B cell (primary cell): ENCODE measurements at regions not wholly inside any gene's neighbourhood (a gene's known extent, or its start where the extent isn't known, plus 50 kb on each side); places are given as distances from the start of the nearest gene placed in this dataset.

Experiments
- EZH2 ChIP-seq: IDR thresholded peaks from 2 replicates; pipeline ENCODE4 v1.6.1; 2012; ENCODE audit warnings: borderline replicate concordance, low read depth, mild to moderate bottlenecking, moderate library complexity, low read length; ENCODE audit not compliant: insufficient read depth, poor library complexity, severe bottlenecking
- TF ChIP-seq, protein P1 (sequence below): fragments of 200-600 bp; IDR thresholded peaks from one replicate; pipeline ENCODE4 v1.8.0; 2022; ENCODE audit warnings: antibody characterized with exemption, mild to moderate bottlenecking

DNA sequence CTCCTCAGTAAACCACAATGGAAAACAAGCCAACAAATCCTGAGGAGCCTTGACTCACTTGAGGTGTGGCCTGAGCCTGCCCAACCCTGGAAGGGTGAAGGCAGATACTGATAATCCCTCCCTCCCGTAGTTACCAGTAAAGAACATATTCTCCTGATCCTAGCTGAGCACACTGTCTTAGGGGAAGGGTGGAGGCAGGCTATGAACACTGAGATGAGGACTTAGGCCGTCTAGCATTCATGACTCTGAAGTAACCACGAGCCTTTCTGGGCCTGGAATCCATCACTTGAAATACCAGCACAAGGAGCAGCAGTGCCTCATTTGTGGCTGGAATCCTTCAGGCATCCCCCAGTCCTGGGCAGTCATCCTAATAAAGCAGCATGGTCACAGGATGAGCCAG, 124.5 kb upstream of the PRLR start:
- TF ChIP-seq, protein P1, sequence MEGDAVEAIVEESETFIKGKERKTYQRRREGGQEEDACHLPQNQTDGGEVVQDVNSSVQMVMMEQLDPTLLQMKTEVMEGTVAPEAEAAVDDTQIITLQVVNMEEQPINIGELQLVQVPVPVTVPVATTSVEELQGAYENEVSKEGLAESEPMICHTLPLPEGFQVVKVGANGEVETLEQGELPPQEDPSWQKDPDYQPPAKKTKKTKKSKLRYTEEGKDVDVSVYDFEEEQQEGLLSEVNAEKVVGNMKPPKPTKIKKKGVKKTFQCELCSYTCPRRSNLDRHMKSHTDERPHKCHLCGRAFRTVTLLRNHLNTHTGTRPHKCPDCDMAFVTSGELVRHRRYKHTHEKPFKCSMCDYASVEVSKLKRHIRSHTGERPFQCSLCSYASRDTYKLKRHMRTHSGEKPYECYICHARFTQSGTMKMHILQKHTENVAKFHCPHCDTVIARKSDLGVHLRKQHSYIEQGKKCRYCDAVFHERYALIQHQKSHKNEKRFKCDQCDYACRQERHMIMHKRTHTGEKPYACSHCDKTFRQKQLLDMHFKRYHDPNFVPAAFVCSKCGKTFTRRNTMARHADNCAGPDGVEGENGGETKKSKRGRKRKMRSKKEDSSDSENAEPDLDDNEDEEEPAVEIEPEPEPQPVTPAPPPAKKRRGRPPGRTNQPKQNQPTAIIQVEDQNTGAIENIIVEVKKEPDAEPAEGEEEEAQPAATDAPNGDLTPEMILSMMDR, result no peak
- TF ChIP-seq EZH2, result no peak
